ENCODE measurements at regions not wholly inside any gene's neighbourhood (a gene's known extent, or its start where the extent isn't known, plus 50 kb on each side); places are given as distances from the start of the nearest gene placed in this dataset.

DNA sequence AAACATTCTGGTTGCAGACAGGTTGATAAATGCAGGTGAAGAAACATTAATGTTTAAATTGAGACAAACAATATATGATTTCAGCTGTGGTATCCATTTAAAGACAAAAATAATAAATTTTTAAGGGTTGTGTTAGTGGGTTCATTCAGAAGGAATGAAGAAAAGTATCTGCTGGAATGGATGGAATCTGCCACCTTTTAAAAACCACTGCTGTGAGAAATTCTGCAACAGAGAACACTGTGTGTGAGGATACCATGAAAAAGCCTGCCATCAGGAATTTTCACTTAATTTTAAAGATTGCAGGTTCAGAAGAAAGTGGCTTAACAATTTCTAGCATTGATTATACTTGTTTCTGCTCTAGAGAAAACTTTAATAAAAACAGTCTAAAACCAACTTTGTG is 184.6 kb upstream of the SOX5 start:
- DNase-seq (ENCODE audit: low read depth, low spot score): no peak
- Histone ChIP-seq H3K36me3 (ENCODE audit: control insufficient read depth in 2 of 2, extremely low read depth in 1 of 2, insufficient read depth in 2 of 2, low read length in 2 of 2) (no peaks in the 10 kb centered on the region), H3K4me1 (ENCODE audit: control insufficient read depth, extremely low read depth, insufficient read depth, low read length) (no peaks in the 10 kb centered on the region), H2AFZ (ENCODE audit: control insufficient read depth, low read length) (no peak overlapping the region), H3K4me2 (ENCODE audit: control insufficient read depth, extremely low read depth, insufficient read depth, low read depth, low read length) (no peak overlapping the region), H3K4me3 (ENCODE audit: control insufficient read depth in 2 of 3, extremely low read depth in 1 of 3, insufficient read depth in 2 of 3, low read depth in 1 of 3, low read length in 3 of 3) (no peak overlapping the region), H4K20me1 (ENCODE audit: control insufficient read depth, extremely low read depth, insufficient read depth, low read length) (no peaks in the 10 kb centered on the region), H3K9ac (ENCODE audit: control insufficient read depth, extremely low read depth, insufficient read depth, low read length) (no peak overlapping the region), H3K27ac (ENCODE audit: control insufficient read depth, insufficient read depth, low read length) (no peak overlapping the region), H3K9me3 (ENCODE audit: control insufficient read depth, low read depth, low read length) (no peaks in the 10 kb centered on the region), H3K27me3 (ENCODE audit: control insufficient read depth, extremely low read depth, insufficient read depth, low read length) (no peaks in the 10 kb centered on the region), H3K79me2 (ENCODE audit: control insufficient read depth, insufficient read depth, low read length) (no peaks in the 10 kb centered on the region), H3K9me1 (ENCODE audit: control insufficient read depth, extremely low read depth, insufficient read depth, low read length) (no peaks in the 10 kb centered on the region)
- TF ChIP-seq EZH2 (IDR thresholded peaks at IDR 0.05; ENCODE audit: low read length): no peak
- TF ChIP-seq, protein P1, sequence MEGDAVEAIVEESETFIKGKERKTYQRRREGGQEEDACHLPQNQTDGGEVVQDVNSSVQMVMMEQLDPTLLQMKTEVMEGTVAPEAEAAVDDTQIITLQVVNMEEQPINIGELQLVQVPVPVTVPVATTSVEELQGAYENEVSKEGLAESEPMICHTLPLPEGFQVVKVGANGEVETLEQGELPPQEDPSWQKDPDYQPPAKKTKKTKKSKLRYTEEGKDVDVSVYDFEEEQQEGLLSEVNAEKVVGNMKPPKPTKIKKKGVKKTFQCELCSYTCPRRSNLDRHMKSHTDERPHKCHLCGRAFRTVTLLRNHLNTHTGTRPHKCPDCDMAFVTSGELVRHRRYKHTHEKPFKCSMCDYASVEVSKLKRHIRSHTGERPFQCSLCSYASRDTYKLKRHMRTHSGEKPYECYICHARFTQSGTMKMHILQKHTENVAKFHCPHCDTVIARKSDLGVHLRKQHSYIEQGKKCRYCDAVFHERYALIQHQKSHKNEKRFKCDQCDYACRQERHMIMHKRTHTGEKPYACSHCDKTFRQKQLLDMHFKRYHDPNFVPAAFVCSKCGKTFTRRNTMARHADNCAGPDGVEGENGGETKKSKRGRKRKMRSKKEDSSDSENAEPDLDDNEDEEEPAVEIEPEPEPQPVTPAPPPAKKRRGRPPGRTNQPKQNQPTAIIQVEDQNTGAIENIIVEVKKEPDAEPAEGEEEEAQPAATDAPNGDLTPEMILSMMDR (optimal IDR thresholded peaks at IDR 0.05 in 1 of 3, IDR thresholded peaks at IDR 0.05 in 1 of 3, conservative IDR thresholded peaks at IDR 0.05 in 1 of 3; ENCODE audit: extremely low read depth in 1 of 3, insufficient read depth in 2 of 3, low read length in 3 of 3): no peak
- dilution Hi-C loops (cut with MboI; ENCODE audit: extremely low pct_ligation_motif_present, low sequenced_read_pairs): no loop called here
- FAIRE-seq: no peak

DNA sequence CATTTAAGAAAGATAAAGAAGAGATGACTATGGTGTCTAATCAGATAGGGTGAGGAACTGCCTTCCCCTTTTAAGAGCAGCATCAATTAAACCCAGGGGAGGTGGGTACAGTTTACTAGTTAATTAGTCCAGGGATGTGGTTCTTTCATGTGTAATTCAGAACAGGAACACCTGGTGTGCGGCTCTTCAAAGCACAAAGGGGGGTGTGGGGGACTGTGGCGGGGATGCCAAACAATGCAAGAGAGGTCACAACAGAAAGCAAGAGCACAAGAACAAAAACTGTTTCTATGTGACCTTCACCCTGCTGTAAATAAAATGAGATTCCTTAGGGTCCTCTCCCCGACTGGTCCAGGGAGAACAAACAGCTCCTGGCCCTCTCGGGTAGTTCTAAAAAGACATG is 183.9 kb upstream of the SOX5 start:
- DNase-seq (ENCODE audit: low read depth, low spot score) (no peak), FAIRE-seq (no peak)
- no peak overlapping the region for H2AFZ ChIP-seq (ENCODE audit: control insufficient read depth, low read length)
- H3K79me2 ChIP-seq (ENCODE audit: control insufficient read depth, insufficient read depth, low read length): no peaks in the 10 kb centered on the region
- no peak overlapping the region for H3K4me2 ChIP-seq (ENCODE audit: control insufficient read depth, extremely low read depth, insufficient read depth, low read depth, low read length)
- no peak overlapping the region for H3K27ac ChIP-seq (ENCODE audit: control insufficient read depth, insufficient read depth, low read length)
- no peaks in the 10 kb centered on the region for H3K36me3 ChIP-seq (ENCODE audit: control insufficient read depth in 2 of 2, extremely low read depth in 1 of 2, insufficient read depth in 2 of 2, low read length in 2 of 2)
- no peaks in the 10 kb centered on the region for H3K9me3 ChIP-seq (ENCODE audit: control insufficient read depth, low read depth, low read length)
- dilution Hi-C loops (cut with MboI; ENCODE audit: extremely low pct_ligation_motif_present, low sequenced_read_pairs): no loop called here
- no peaks in the 10 kb centered on the region for H3K4me1 ChIP-seq (ENCODE audit: control insufficient read depth, extremely low read depth, insufficient read depth, low read length)
- H3K9me1 ChIP-seq (ENCODE audit: control insufficient read depth, extremely low read depth, insufficient read depth, low read length): no peaks in the 10 kb centered on the region
- no peaks in the 10 kb centered on the region for H3K27me3 ChIP-seq (ENCODE audit: control insufficient read depth, extremely low read depth, insufficient read depth, low read length)
- no peaks in the 10 kb centered on the region for H4K20me1 ChIP-seq (ENCODE audit: control insufficient read depth, extremely low read depth, insufficient read depth, low read length)
- no peak for TF ChIP-seq EZH2 (IDR thresholded peaks at IDR 0.05; ENCODE audit: low read length)
- TF ChIP-seq, protein P1 (optimal IDR thresholded peaks at IDR 0.05 in 1 of 3, IDR thresholded peaks at IDR 0.05 in 1 of 3, conservative IDR thresholded peaks at IDR 0.05 in 1 of 3; ENCODE audit: extremely low read depth in 1 of 3, insufficient read depth in 2 of 3, low read length in 3 of 3): no peak
- H3K9ac ChIP-seq (ENCODE audit: control insufficient read depth, extremely low read depth, insufficient read depth, low read length): no peak overlapping the region
- H3K4me3 ChIP-seq (ENCODE audit: control insufficient read depth in 2 of 3, extremely low read depth in 1 of 3, insufficient read depth in 2 of 3, low read depth in 1 of 3, low read length in 3 of 3): no peak overlapping the region

Measured in keratinocyte (primary cell).